Head of caudate nucleus (tissue), 42 donors: ENCODE measurements at regions not wholly inside any gene's neighbourhood (a gene's known extent, or its start where the extent isn't known, plus 50 kb on each side); places are given as distances from the start of the nearest gene placed in this dataset.
"Not testable (repeated sequence)": the region's sequence is repeated elsewhere in the genome, so short reads cannot be mapped to it uniquely, and the experiment has no call there.

Experiments used
- DNase-seq, 42 donors: peaks; one replicate each; pipeline versions ENCODE4 v3.0.0 to v3.0.0-alpha.2; 2020 to 2021; ENCODE audit warnings: mixed read lengths in 7 of 42
- intact Hi-C: fragments of 100-400 bp; cut with DNase I; formaldehyde crosslinking; loops from one replicate; pipeline ENCODE4 v1.15.0; 2022

DNA sequence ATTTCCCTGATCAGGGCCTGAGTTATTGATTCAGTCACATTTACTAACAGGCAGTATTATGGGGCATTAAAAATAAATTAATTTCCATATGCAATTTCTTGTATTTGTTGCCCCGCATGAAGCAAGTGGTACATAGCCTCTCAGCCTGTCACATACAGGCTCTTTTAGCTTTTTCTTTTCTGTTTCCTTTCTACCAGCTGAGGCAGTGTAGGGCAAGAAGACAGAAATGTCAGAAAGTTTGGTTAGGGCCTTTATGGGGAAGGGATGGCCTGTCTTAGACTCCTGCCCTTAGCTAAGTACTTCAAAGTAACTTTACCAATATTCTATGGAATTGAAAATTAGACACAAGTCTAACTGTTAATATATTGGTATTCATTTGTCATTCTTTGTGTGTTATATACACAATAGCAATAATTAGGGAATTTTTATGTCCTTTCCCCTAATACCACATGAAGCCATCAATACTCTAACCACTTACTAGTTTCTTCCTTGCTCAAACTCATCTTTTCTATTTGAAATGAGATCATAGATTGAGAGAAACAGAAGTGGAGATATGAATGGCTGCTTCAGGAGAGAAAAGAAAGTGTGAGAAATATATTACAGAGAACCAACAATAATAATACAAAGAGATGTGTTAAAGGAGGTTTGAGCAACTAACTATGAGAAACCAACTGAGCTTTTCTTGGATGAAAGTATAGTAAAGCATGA lies 669.6 kb downstream of the PCDH17 start:
- no peak for DNase-seq
- intact Hi-C loops: no loop called here

DNA sequence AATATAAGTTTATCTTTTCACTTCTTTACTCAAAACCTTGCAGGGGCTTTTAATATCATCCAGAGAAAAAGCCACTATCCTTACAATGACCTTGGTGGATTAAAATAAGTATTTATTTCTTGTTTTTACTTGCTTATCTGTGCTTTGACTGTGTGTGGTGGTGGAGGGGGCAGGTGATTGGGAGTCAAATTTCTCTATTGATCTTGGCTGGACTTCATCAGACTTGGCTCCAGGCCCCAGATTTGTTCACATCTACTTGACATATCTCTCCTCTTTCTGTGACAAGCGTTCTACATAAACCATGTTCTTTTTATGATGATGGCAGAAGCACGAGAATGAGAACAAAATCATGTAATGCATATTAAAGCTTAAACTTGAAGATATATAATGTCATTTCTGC lies 670.8 kb downstream of the PCDH17 start:
- no peak for DNase-seq
- intact Hi-C loops: no loop called here

DNA sequence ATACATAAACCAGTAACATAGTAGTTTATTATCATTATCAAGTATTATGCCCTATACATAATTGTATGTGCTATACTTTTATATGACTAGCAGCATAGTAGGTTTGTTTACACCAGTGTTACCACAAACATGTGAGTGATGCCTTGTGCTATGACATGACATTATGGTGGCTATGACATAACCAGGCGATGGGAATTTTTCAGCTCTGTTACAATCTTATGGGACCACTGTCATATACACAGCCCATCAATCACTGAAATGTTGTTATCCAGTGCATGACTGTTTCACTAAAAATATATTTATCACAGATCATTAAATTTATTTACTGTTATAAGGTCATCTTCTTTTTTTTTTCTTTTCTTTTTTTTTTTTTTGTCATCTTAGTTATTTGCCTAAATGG lies 674.5 kb downstream of the PCDH17 start:
- no peak for DNase-seq
- intact Hi-C loops: no loop called here

DNA sequence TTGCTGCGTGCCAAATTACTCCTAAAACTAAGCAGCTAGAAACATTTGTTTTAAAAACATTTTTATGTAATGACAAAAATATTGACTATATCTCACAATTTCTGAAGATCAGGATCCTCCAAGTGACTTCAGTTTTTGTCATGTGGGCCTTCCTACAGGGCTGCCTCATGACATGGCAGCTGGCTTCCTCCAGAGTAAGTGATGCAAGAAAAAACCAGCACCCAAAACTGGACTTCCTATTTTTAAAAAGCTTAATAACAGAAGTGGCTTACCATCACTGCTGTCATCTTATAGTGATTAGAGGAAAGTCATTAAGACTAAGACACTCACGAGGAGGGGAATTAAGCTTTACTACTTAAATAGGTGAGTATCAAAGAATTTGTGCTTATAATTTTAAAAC lies 681.7 kb downstream of the PCDH17 start:
- intact Hi-C loops: no loop called here
- DNase-seq: no peak

DNA sequence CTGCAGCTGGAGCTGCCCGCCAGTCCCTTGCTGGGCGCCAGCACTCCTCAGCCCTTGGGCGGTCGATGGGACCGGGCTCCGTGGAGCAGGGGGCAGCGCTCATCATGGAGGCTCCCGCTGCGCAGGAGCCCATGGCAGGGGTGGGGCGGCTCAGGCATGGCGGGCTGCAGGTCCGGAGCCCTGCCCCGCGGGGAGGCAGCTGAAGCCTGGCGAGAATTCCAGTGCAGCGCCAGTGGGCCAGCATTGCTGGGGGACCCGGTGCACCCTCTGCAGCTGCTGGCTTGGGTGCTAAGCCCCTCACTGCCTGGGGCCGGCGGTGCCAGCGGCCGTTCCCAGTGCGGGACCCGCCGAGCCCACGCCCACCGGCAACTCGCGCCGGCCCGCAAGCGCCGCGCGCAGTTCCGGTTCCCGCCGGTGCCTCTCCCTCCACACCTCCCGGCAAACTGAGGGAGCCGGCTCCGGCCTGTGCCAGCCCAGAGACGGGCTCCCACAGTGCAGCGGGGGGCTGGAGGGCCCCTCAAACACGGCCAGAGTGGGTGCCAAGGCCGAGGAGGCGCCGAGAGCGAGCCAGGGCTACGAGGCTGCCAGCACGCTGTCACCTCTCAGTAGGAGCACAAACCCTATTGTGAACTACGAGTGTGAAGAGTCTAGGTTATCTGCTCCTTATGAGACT lies 687.1 kb downstream of the PCDH17 start:
- intact Hi-C loops: no loop called here
- no peak for DNase-seq

DNA sequence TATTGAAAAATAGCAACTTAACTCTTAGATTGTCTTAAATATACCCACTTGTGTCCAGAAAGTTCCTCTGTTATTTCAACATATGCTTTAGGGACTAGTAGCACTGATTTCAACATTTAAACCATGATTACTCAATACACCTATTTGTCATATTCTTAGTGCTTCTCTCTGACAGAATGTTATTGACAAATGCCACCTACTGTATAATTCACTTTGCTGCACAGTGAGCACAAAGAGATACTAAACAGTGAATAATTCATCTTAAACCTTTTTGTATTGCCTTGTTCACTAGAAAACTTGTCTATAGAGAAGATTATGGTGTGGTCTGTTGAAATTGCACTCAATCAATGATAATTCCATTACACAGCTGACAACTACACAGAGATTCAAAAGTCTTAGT lies 692.6 kb downstream of the PCDH17 start:
- intact Hi-C loops: no loop called here
- no peak for DNase-seq

DNA sequence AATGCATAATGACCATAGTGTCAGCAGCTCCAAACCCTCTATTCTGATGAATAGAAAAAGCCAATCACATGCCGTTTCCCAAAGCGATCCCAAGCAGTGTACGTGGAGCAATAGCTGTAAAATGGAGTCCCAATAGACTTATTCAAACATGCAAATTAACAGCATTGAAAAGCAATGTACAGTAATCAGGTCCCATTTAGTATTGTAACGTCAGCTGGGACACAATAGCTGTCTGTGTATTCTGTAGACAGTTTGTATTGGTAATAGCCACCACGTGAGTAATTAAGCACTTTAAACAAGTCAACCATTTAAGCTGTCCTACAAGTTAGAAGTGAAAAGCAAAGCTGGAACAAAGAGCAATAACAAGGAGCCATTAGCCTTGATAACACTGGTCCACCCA lies 698.2 kb downstream of the PCDH17 start:
- no peak for DNase-seq

DNA sequence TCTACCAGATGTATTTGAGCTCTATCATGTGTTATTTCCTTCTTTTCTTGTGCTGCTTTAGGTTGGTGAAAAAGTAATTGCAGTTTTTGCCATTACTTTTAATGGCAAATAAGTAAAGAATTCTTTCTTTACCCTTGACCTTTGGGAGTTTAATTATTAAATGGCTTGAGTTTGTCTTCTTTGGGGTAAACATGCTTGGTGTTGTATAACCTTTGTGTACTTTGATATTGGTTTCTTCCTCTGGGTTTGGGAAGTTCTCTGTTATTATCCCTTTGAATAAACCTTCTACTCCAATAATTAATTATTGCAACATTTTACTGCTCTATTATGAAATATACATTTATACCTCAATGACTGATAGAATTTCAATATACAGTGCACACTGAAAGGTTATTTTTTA lies 709.4 kb downstream of the PCDH17 start:
- intact Hi-C loops: no loop called here
- no peak for DNase-seq

More for the DNA sequence above, 698.2 kb downstream of the PCDH17 start:
- intact Hi-C loops: no loop called here

DNA sequence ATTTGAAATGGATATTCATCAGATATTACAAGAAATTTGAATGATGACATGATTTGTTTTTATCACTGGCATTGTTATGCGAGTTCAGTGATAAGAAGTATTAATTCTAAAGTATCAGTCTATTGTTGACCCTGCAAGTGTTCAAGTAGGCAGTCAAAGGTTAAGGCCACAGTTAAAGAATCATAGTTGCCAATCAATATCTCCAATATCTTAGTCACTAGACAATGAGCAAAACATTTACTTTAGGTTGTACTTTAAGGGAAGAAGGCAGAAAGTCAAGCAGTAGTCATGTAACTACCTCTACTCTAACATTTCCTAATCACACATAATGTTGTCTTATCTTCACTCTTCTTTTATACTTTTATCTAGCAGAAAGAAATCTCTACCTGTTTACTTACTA lies 709.8 kb downstream of the PCDH17 start:
- DNase-seq: no peak
- intact Hi-C loops: no loop called here

DNA sequence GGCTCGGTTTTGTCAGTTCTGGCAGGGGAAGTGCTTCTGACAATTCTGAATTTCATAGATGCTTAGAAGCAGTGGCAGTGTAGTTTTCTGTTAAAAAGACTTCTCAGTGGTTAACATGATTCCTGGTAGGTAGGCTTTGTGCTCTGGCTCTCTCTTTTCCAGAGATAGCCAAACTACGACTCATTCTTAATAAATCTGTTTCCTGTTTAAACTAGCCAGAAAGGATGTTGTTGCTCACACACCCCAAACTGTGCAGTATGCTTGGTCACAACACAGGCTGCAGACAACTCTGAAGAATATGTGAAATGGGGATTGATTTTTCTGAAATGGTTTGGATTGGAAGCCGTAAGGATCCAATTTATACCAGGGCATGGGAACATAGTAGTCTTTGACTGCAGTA lies 711.5 kb downstream of the PCDH17 start:
- intact Hi-C loops: no loop called here
- no peak for DNase-seq

DNA sequence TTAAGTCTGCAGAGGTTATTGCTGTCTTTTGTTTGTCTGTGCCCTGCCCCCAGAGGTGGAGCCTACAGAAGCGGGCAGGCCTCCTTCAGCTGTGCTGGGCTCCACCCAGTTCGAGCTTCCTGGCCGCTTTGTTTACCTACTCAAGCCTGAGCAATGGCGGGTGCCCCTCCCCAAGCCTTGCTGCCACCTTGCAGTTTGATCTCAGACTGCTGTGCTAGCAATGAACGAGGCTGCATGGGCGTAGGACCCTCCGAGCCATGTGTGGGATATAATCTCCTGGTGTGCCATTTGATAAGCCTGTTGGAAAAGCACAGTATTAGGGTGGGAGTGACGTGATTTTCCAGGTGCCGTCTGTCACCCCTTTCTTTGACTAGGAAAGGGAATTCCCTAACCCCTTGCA lies 720.6 kb downstream of the PCDH17 start:
- intact Hi-C loops, DNase-seq: not testable (repeated sequence)

DNA sequence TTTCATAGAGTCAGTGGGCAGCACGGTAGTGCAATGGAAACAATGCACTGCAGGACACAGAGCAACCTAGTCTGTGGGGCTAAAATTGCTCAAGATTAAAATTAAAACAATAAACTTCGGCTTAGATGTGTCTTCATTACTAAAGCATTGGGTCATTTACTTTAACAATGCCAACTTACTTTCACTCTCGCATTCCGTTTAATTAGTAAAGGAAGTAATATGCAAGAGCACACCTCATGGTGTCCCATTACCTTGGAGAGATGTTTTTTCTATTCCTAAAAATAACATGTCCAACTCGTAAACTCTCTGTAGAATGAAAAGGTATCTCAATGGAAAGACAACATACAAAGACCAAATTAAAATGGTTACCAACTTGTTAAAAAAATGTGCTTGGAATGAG lies 738.4 kb downstream of the PCDH17 start:
- DNase-seq: no peak
- intact Hi-C loops: no loop called here

DNA sequence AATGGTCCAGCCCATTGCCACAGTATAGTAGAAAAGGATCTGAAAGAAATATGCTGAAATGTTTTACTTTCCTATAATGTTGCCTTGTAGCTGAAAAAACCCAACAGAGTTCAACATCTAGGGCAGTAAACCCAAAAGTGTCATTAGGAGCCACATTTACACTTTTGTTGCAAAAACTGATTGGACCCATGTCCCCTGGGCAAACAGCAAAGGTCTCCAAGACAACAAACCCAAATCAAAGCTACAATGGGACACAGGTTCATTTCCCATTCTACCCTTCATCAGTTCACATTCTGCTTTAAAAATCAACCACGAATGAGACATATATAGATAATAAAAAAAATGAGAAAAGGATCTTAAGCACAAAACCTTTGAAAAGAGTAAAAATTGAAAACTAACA lies 744.8 kb downstream of the PCDH17 start:
- DNase-seq: no peak

DNA sequence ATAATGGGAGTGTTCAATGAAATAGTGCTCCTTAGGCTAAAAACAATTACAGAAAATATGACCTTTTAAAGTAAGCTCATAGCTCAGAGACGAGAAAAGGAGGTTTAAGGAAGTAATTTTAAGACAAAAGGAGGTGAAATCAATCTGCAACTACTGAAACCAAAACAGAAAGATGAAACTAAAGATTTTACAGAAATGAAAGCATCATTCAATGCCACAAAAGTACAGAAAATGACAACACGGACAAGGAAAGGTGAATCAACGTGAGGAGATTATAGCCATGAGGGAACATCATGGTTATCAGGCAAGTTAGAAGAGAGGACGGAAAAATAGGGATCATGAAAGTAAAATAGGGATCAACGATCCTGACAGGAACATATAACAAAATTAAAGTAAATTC lies 745.2 kb downstream of the PCDH17 start:
- DNase-seq: no peak
- intact Hi-C loops: no loop called here

More for the DNA sequence above, 744.8 kb downstream of the PCDH17 start:
- intact Hi-C loops: no loop called here

DNA sequence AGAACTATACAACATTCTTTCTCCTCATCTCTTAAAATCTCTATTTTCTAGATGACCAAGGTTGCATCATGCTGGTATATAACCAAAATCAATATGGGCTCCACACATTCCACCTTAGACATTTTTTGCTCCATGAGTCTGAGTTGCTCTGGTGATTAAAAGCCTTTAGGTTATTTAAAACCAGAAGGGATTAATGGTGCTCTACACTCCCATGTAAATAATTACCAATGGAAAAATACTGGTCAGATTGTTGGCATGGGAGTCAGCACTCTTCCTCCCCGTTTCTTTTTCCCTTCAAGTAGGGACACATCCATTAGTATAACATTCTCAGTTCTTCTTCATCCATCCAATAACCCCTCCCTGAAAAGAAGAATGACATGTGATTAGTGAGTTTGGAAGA lies 747.7 kb downstream of the PCDH17 start:
- no peak for DNase-seq
- intact Hi-C loops: no loop called here

DNA sequence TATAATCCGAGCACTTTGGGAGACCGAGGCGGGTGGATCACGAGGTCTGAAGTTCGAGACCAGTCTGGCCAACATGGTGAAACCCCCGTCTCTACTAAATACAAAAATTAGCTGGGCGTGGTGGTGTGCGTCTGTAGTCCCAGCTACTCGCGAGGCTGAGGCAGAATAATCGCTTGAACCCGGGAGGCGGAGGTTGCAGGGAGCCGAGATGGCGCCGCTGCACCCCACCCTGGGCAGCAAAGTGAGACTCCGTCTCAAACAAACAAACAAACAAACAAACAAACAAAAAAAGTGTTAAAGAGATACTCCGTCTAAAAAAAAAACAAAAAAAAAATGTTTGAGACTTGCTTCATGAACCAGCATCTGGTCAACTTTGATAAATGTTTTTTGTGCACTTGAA lies 753.8 kb downstream of the PCDH17 start:
- DNase-seq: not testable (repeated sequence)

DNA sequence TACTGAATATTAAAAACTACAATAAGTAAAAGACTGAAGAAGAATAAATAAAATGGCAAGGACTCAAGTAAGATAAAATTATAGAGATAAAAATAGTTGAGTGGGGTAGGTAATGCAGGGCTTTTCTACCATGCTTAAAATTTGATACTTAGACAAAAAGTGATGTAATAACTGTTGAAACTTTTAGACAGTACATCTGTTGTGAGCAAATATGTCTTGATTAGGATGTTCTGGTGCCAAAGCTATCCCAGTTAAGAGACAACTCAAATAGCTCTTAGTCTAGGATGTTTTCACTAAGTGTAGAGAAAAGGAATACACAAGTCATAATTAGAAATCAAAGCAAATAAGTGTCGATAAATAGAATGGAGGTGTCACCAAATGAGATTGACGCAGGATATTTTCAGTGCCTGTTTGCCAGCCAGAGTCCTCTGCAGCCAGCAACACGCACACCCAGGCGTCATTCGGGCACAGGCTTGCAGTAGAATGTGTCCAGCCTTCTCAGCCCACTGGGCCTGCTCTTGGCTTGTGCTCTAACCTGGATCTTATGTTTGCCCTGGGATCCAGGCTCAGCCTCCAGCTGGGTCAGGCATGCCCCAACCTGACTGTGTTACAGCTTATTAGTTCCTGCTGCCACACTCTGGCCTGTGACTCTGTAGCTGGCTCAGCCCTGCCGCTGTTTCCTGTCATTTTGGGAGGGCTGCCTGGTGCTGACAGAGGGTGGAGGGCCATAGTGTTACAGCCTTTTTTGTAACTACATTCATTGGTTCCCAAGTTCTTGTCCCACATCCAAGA lies 766.2 kb downstream of the PCDH17 start:
- intact Hi-C loops: no loop called here
- DNase-seq: no peak

More for the DNA sequence above, 753.8 kb downstream of the PCDH17 start:
- intact Hi-C loops: not testable (repeated sequence)

DNA sequence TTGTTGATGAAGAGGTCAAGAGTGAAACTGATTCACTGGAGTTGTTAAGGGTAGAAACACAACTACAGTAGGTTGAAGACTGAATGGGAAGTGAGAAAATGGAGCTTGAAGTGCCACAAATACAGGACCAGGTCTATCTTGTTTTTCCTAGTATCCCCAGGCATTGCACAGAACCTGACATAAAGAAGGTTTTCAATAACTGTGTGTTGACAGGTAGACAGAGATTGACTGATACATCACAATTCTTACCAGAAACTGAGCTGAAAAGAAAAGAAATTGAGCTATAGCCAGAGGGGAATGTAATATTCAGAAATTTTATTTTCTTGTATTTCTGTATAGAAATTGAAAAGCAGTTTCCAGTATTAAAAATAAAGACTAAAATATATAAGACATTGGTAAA lies 767.7 kb downstream of the PCDH17 start:
- intact Hi-C loops: no loop called here

DNA sequence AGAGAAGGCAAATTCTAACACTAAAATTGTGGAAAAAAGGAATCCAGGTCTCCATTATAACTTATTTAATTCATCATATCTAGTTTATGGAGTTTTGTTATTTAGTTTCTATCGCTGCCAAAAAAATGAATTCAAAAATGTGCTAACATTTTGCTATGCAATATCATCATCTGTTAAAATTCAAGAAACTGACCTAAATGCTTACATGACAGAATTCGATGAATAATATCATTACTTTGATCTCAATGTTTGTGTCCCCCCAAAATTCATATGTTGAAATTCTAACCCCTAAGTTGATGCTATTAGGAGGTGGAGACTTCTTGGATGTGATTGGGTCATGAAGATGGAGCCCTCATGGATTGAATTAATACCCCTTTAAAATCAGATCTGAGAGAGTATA lies 775.0 kb downstream of the PCDH17 start:
- intact Hi-C loops: no loop called here
- no peak for DNase-seq

More for the DNA sequence above, 767.7 kb downstream of the PCDH17 start:
- no peak for DNase-seq

DNA sequence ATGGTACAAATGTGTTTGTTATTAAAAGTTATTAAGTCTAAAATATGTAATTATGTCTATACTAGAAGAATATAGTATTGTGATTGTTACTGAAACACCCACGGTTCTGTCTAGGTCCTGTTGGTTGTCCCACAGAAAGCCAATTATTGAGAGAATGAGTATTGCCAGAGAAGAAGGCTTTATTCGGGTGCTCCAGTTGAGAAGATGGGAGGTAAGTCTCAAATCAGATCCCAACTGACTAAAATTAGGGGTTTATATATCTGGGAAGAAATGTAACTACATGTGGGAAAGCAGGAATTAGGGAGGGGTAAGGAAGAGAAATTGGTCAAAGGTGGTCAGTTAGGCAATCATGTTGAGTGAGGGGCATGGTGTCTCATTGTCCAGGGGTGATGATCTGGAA lies 798.4 kb downstream of the PCDH17 start:
- DNase-seq: no peak
- intact Hi-C loops: no loop called here
